ENCODE measurements at regions not wholly inside any gene's neighbourhood (a gene's known extent, or its start where the extent isn't known, plus 50 kb on each side); places are given as distances from the start of the nearest gene placed in this dataset.

DNA sequence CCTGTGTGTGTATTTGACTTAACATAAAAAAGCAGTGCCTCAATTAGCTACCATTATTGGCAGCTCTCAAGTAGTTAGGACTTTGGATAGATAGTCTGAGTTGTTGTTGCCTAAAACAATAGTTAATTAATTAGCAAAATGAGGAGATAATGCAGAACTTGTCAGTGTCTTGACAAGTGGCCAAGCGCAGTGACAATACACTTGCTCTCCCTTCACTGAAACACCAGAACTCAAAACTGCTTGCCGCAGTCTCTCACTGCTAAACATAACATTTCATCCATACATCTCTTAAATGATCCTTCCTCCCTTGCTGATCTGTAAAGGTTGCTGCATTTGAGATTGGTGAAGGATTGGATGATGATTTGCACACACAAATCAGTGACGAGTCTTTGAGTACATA, 61.7 kb downstream of the ARHGAP35 start:
- Histone ChIP-seq H3K4me3 (ENCODE audit: low read depth in 1 of 2, low read length in 2 of 2) (no peak overlapping the region), H4K20me1 (ENCODE audit: insufficient read depth, low read length) (peaks cover 53% of the 10 kb centered on the region), H2AFZ (ENCODE audit: low read depth, low read length) (no peak overlapping the region), H3K27ac (ENCODE audit: low read length) (no peak overlapping the region), H3K79me2 (ENCODE audit: insufficient read depth, low read length) (peaks cover 93% of the 10 kb centered on the region), H3K36me3 (ENCODE audit: insufficient read depth, low read length) (peaks cover 68% of the 10 kb centered on the region), H3K4me2 (ENCODE audit: insufficient read depth, low read length) (no peak overlapping the region), H3K4me1 (ENCODE audit: insufficient read depth, low read length) (no peaks in the 10 kb centered on the region), H3K9me3 (ENCODE audit: insufficient read depth, low read length, severe bottlenecking) (no peaks in the 10 kb centered on the region), H3K9ac (ENCODE audit: low read depth, low read length) (no peak overlapping the region), H3K27me3 (ENCODE audit: insufficient read depth, low read length, poor library complexity) (no peaks in the 10 kb centered on the region)
- no peak for DNase-seq
- no peak for TF ChIP-seq EZH2 (IDR thresholded peaks at IDR 0.05; ENCODE audit: borderline replicate concordance, low read depth, low read length, severe bottlenecking)
- TF ChIP-seq, protein P1, sequence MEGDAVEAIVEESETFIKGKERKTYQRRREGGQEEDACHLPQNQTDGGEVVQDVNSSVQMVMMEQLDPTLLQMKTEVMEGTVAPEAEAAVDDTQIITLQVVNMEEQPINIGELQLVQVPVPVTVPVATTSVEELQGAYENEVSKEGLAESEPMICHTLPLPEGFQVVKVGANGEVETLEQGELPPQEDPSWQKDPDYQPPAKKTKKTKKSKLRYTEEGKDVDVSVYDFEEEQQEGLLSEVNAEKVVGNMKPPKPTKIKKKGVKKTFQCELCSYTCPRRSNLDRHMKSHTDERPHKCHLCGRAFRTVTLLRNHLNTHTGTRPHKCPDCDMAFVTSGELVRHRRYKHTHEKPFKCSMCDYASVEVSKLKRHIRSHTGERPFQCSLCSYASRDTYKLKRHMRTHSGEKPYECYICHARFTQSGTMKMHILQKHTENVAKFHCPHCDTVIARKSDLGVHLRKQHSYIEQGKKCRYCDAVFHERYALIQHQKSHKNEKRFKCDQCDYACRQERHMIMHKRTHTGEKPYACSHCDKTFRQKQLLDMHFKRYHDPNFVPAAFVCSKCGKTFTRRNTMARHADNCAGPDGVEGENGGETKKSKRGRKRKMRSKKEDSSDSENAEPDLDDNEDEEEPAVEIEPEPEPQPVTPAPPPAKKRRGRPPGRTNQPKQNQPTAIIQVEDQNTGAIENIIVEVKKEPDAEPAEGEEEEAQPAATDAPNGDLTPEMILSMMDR (IDR thresholded peaks at IDR 0.05; ENCODE audit: borderline replicate concordance, extremely low read depth, low read length, poor library complexity, severe bottlenecking) = no peak
- ATAC-seq (ENCODE audit: insufficient read depth, low read depth) = no peak

DNA sequence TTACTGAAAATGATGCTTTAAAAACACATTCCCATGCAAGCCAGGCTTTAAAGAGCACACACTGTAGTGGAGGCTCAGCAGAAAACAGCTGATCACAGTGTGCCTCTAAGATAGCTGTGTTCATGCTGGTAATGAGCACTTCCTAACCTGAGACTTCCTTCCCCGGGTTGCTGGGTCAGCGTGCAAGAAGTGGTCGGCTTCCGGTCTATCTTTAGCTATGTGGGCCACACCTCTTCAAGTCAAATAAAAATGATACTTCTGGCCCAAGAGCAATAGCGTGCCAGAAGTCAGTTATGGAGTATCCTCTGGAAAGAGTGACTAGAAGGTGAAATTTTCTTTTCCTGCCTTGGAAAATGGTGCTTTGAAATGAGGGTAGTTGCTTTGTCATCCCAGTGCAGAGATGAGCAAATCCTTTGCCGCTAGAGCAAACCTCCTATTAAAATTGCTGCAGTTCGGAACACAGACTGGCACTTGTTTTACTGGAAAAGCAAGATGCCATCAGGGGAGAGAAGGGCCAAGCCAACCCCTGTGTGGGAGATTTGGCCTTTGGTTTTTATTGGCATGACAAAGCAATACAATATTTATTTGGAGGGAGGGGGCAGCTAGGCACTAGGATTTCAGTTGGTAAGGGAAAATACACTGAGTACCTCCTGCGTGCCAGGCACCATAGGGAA, 64.2 kb downstream of the ARHGAP35 start:
- Histone ChIP-seq H3K27me3 (ENCODE audit: insufficient read depth, low read length, poor library complexity) (no peaks in the 10 kb centered on the region), H3K4me3 (ENCODE audit: low read depth in 1 of 2, low read length in 2 of 2) (no peak overlapping the region), H4K20me1 (ENCODE audit: insufficient read depth, low read length) (peaks cover 51% of the 10 kb centered on the region), H3K9ac (ENCODE audit: low read depth, low read length) (no peak overlapping the region), H3K9me3 (ENCODE audit: insufficient read depth, low read length, severe bottlenecking) (no peaks in the 10 kb centered on the region), H3K79me2 (ENCODE audit: insufficient read depth, low read length) (peaks cover 91% of the 10 kb centered on the region), H2AFZ (ENCODE audit: low read depth, low read length) (no peak overlapping the region), H3K4me1 (ENCODE audit: insufficient read depth, low read length) (no peaks in the 10 kb centered on the region), H3K4me2 (ENCODE audit: insufficient read depth, low read length) (no peak overlapping the region), H3K27ac (ENCODE audit: low read length) (no peak overlapping the region), H3K36me3 (ENCODE audit: insufficient read depth, low read length) (peaks cover 58% of the 10 kb centered on the region)
- ATAC-seq (ENCODE audit: insufficient read depth, low read depth) = no peak
- TF ChIP-seq, protein P1 (IDR thresholded peaks at IDR 0.05; ENCODE audit: borderline replicate concordance, extremely low read depth, low read length, poor library complexity, severe bottlenecking) = no peak
- no peak for TF ChIP-seq EZH2 (IDR thresholded peaks at IDR 0.05; ENCODE audit: borderline replicate concordance, low read depth, low read length, severe bottlenecking)
- DNase-seq = no peak

DNA sequence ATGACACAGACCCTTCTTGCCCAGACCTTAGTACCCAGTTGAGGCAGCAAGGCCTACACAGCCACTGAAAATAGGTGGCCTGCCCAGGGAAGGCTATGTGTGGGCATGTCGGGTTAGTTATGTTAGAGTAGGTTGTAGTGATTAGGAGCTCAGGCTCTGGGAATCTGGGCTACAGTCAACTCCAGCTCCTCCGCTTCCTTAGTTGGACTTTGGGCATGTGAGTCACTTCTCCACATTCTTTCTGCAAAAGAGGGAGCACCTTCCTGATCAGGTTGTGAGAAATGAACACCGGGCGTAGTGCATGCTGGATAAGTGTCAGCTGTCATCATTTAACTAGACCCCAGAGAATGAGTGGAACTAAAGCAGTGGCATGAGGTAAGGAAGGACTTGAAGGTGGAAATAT, 64.8 kb downstream of the ARHGAP35 start:
- H3K4me3 ChIP-seq (ENCODE audit: low read depth in 1 of 2, low read length in 2 of 2) = no peak overlapping the region
- peaks cover 91% of the 10 kb centered on the region for H3K79me2 ChIP-seq (ENCODE audit: insufficient read depth, low read length)
- DNase-seq (no peak), ATAC-seq (ENCODE audit: insufficient read depth, low read depth) (no peak)
- no peaks in the 10 kb centered on the region for H3K9me3 ChIP-seq (ENCODE audit: insufficient read depth, low read length, severe bottlenecking)
- H2AFZ ChIP-seq (ENCODE audit: low read depth, low read length) = no peak overlapping the region
- H3K27ac ChIP-seq (ENCODE audit: low read length) = no peak overlapping the region
- H4K20me1 ChIP-seq (ENCODE audit: insufficient read depth, low read length) = peaks cover 50% of the 10 kb centered on the region
- H3K36me3 ChIP-seq (ENCODE audit: insufficient read depth, low read length) = peaks cover 52% of the 10 kb centered on the region
- TF ChIP-seq EZH2 (IDR thresholded peaks at IDR 0.05; ENCODE audit: borderline replicate concordance, low read depth, low read length, severe bottlenecking) = no peak
- TF ChIP-seq, protein P1 (IDR thresholded peaks at IDR 0.05; ENCODE audit: borderline replicate concordance, extremely low read depth, low read length, poor library complexity, severe bottlenecking) = no peak
- no peak overlapping the region for H3K9ac ChIP-seq (ENCODE audit: low read depth, low read length)
- H3K4me2 ChIP-seq (ENCODE audit: insufficient read depth, low read length) = no peak overlapping the region
- no peaks in the 10 kb centered on the region for H3K27me3 ChIP-seq (ENCODE audit: insufficient read depth, low read length, poor library complexity)
- no peaks in the 10 kb centered on the region for H3K4me1 ChIP-seq (ENCODE audit: insufficient read depth, low read length)
